ENCODE measurements at regions not wholly inside any gene's neighbourhood (a gene's known extent, or its start where the extent isn't known, plus 50 kb on each side); places are given as distances from the start of the nearest gene placed in this dataset.

GRCh38 chrX:45751156-45751555, 550.5 kb upstream of the DIPK2B start:
- Histone ChIP-seq H3K27me3 (ENCODE audit: control insufficient read depth, insufficient read depth, low read length) (no peaks in the 10 kb centered on the region), H3K36me3 (ENCODE audit: control insufficient read depth, insufficient read depth, low read length) (no peaks in the 10 kb centered on the region), H3K4me3 (ENCODE audit: low read depth, low read length) (no peak overlapping the region)
- no peak for DNase-seq (ENCODE audit: low read depth)
- TF ChIP-seq, protein P1, sequence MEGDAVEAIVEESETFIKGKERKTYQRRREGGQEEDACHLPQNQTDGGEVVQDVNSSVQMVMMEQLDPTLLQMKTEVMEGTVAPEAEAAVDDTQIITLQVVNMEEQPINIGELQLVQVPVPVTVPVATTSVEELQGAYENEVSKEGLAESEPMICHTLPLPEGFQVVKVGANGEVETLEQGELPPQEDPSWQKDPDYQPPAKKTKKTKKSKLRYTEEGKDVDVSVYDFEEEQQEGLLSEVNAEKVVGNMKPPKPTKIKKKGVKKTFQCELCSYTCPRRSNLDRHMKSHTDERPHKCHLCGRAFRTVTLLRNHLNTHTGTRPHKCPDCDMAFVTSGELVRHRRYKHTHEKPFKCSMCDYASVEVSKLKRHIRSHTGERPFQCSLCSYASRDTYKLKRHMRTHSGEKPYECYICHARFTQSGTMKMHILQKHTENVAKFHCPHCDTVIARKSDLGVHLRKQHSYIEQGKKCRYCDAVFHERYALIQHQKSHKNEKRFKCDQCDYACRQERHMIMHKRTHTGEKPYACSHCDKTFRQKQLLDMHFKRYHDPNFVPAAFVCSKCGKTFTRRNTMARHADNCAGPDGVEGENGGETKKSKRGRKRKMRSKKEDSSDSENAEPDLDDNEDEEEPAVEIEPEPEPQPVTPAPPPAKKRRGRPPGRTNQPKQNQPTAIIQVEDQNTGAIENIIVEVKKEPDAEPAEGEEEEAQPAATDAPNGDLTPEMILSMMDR (IDR thresholded peaks at IDR 0.05; ENCODE audit: insufficient read depth, low read length, poor library complexity, severe bottlenecking): no peak

DNA sequence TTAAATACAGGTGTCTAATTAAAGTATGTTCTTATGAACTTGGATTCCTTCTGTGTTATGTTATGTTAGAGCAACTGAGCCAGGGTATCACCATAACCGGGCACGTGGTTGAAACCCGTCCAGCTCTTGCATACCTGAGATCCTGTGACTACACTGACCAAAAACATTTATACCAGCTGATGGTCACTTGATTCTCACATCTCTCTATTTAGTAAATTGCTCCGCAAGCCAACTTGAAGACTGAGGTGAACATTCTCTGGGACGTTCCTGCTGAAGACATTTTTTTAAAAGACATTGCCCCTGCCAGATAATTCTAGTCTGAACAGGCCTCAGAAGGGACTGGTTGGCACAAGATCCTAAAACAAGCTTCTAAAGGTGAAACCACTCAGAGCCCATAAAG, 550.0 kb upstream of the DIPK2B start:
- H3K4me3 ChIP-seq (ENCODE audit: low read depth, low read length): no peak overlapping the region

GRCh38 chrX:45749375-45749774, 548.7 kb upstream of the DIPK2B start:
- no peaks in the 10 kb centered on the region for H3K27me3 ChIP-seq (ENCODE audit: control insufficient read depth, insufficient read depth, low read length)
- peaks cover 1% of the 10 kb centered on the region for H3K36me3 ChIP-seq (ENCODE audit: control insufficient read depth, insufficient read depth, low read length)
- DNase-seq (ENCODE audit: low read depth): no peak
- H3K4me3 ChIP-seq (ENCODE audit: low read depth, low read length): no peak overlapping the region
- TF ChIP-seq, protein P1 (IDR thresholded peaks at IDR 0.05; ENCODE audit: insufficient read depth, low read length, poor library complexity, severe bottlenecking): peak; percentile 19

More for the DNA sequence above, 550.0 kb upstream of the DIPK2B start:
- Histone ChIP-seq H3K36me3 (ENCODE audit: control insufficient read depth, insufficient read depth, low read length) (peaks cover under 1% of the 10 kb centered on the region), H3K27me3 (ENCODE audit: control insufficient read depth, insufficient read depth, low read length) (no peaks in the 10 kb centered on the region)
- TF ChIP-seq, protein P1 (IDR thresholded peaks at IDR 0.05; ENCODE audit: insufficient read depth, low read length, poor library complexity, severe bottlenecking): no peak
- DNase-seq (ENCODE audit: low read depth): no peak

- H3K27me3 ChIP-seq (ENCODE audit: control insufficient read depth, insufficient read depth, low read length): no peaks in the 10 kb centered on the region
- TF ChIP-seq, protein P1 (IDR thresholded peaks at IDR 0.05; ENCODE audit: insufficient read depth, low read length, poor library complexity, severe bottlenecking): no peak
- H3K36me3 ChIP-seq (ENCODE audit: control insufficient read depth, insufficient read depth, low read length): peaks cover 1% of the 10 kb centered on the region
- no peak for DNase-seq (ENCODE audit: low read depth)
- no peak overlapping the region for H3K4me3 ChIP-seq (ENCODE audit: low read depth, low read length)
These were observed 547.7 kb upstream of the DIPK2B start for GRCh38 chrX:45748369-45748774.

GRCh38 chrX:45747905-45748304, 547.2 kb upstream of the DIPK2B start:
- Histone ChIP-seq H3K4me3 (ENCODE audit: low read depth, low read length) (no peak overlapping the region), H3K36me3 (ENCODE audit: control insufficient read depth, insufficient read depth, low read length) (peaks cover 1% of the 10 kb centered on the region), H3K27me3 (ENCODE audit: control insufficient read depth, insufficient read depth, low read length) (no peaks in the 10 kb centered on the region)
- no peak for DNase-seq (ENCODE audit: low read depth)
- TF ChIP-seq, protein P1 (IDR thresholded peaks at IDR 0.05; ENCODE audit: insufficient read depth, low read length, poor library complexity, severe bottlenecking): no peak

- Histone ChIP-seq H3K4me3 (ENCODE audit: low read depth, low read length) (no peak overlapping the region), H3K27me3 (ENCODE audit: control insufficient read depth, insufficient read depth, low read length) (no peaks in the 10 kb centered on the region), H3K36me3 (ENCODE audit: control insufficient read depth, insufficient read depth, low read length) (peaks cover 1% of the 10 kb centered on the region)
- no peak for DNase-seq (ENCODE audit: low read depth)
- TF ChIP-seq, protein P1 (IDR thresholded peaks at IDR 0.05; ENCODE audit: insufficient read depth, low read length, poor library complexity, severe bottlenecking): no peak
These were observed 544.8 kb upstream of the DIPK2B start for GRCh38 chrX:45745479-45745878.

Data from kidney epithelial cell (primary cell).